GM12875 (cell line): ENCODE measurements at regions not wholly inside any gene's neighbourhood (a gene's known extent, or its start where the extent isn't known, plus 50 kb on each side); places are given as distances from the start of the nearest gene placed in this dataset.

ENCODE experiments used
- H3K4me3 ChIP-seq: one replicate; pipeline ENCODE4 v1.5.1; 2011; ENCODE audit warnings: low read depth, low read length, control low read depth
- CTCF ChIP-seq: IDR thresholded peaks from 2 replicates; pipeline ENCODE4 v1.5.1; 2011; ENCODE audit warnings: low read depth, mild to moderate bottlenecking, control low read depth, inconsistent platforms, low read length, moderate library complexity, borderline replicate concordance; ENCODE audit not compliant: insufficient read depth

DNA sequence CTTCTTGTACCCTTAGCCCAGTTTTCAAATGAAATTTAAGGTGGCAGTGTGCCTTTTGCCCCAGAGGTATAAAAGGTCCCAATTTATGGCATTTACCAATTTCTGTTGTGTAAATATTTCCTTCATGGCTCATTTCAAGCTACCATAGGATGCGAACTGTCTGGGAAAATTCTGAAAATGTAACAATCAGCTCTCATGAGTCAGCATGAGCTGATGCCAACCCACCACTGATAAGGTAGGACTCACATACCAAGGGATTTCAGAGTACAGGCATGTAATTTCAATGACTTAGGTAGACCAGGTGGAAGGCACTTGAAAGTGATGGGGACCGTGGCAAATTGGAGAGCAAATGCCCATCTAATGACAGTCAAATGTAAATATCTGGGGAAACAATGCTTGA lies 169.5 kb downstream of the TTC8 start:
- no peak for TF ChIP-seq CTCF
- no peak overlapping the region for H3K4me3 ChIP-seq

- no peak overlapping the region for H3K4me3 ChIP-seq
- TF ChIP-seq CTCF, result no peak
Observed at GRCh38 chr14:88995437-88996198, 171.2 kb downstream of the TTC8 start.

GRCh38 chr14:88998027-88998426 lies 173.6 kb downstream of the TTC8 start:
- no peak for TF ChIP-seq CTCF
- H3K4me3 ChIP-seq, result no peak overlapping the region

GRCh38 chr14:88999137-88999536 lies 174.7 kb downstream of the TTC8 start:
- no peak for TF ChIP-seq CTCF
- no peak overlapping the region for H3K4me3 ChIP-seq

DNA sequence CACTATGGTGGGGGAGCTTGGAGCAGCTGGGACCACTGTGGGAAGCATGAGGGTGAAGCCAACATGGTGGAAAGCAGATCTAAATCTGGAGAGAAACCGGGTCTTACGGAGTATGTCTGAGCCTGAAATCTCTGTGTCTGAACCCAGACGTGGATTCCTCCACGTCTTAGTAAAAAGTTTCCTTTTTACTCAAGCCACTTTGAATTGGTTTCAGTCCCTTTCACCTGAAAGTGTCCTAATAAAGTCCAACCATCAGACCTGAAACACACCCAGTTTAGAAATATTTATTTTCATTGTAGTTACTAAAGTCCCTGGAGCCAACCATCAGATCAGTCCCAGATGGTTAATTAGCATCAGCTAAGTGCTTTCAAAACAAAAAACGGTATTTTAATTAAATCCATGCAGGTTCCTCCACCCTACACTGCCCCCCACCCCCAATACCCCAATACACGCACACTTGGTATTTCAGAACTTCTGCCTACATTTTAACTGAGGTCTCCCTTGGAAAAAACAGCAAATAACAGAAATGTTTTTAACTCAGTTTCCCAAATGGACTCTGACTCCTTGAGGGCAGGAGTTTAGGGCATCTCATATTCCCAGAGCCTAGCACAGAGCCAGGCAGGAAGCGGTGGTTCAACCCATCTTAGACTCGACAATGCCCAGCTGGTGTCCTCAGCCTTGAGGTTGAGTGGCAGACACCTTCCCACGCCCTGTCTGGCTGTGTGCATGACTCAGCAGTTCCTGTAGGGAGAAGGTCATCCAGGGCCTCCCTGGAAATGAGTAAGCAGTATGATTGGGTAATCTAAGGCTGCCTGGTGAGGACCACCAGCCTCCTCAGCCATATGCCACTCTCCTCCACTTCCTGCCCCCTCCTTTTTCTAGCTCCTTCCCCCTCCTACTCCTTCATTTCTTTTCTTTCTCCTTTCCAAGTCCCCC lies 175.8 kb downstream of the TTC8 start:
- no peak for TF ChIP-seq CTCF
- H3K4me3 ChIP-seq, result no peak overlapping the region

DNA sequence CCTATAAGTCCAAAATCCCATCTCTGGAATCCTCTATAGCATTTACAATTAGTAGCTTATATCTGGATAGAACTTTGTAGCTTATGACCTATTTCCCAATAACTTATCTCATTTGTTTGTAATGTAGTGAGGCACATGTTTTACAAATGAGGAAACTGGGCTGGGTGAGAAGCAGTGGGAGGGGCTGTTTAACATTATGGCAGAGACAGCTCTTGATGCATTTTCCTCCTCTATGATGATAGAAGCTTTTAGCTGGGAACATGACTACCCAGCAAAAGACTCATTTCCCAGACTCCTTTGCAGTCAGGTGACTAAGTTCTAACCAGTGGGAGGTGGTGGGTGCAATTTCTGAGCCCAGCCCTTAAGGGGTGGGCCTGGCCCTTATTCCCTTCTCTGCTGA lies 179.7 kb downstream of the TTC8 start:
- TF ChIP-seq CTCF, result no peak
- no peak overlapping the region for H3K4me3 ChIP-seq
